H9 (cell line): ENCODE measurements at regions not wholly inside any gene's neighbourhood (a gene's known extent, or its start where the extent isn't known, plus 50 kb on each side); places are given as distances from the start of the nearest gene placed in this dataset.

Experiments
- DNase-seq: peaks from one replicate; pipeline ENCODE4 v3.0.0-alpha.2; 2017
- H2AFZ ChIP-seq: one replicate; pipeline ENCODE4 v1.6.1; 2013; ENCODE audit warnings: mild to moderate bottlenecking, low read length, control low read depth, moderate library complexity
- H2AK5ac ChIP-seq: 2 replicates; pipeline ENCODE4 v1.6.1; 2013; ENCODE audit warnings: low read length, control low read depth, mixed read lengths; ENCODE audit not compliant: insufficient read length
- H2BK120ac ChIP-seq: one replicate; pipeline ENCODE4 v1.6.1; 2013; ENCODE audit warnings: low read depth, mild to moderate bottlenecking, low read length, control low read depth, inconsistent platforms; ENCODE audit not compliant: poor library complexity, severe bottlenecking
- H2BK12ac ChIP-seq: 2 replicates; pipeline ENCODE4 v1.6.1; 2013; ENCODE audit warnings: low read length, control low read depth, mixed read lengths, low read depth; ENCODE audit not compliant: insufficient read length
- H2BK15ac ChIP-seq: 2 replicates; pipeline ENCODE4 v1.6.1; 2013; ENCODE audit warnings: low read depth, low read length, control low read depth
- H2BK20ac ChIP-seq: one replicate; pipeline ENCODE4 v1.6.1; 2013; ENCODE audit warnings: low read depth, mild to moderate bottlenecking, low read length, control low read depth, inconsistent platforms; ENCODE audit not compliant: poor library complexity, severe bottlenecking
- H2BK5ac ChIP-seq: 2 replicates; pipeline ENCODE4 v1.6.1; 2013; ENCODE audit warnings: low read length, control low read depth, mixed read lengths; ENCODE audit not compliant: insufficient read length
- H3K14ac ChIP-seq: 2 replicates; pipeline ENCODE4 v1.6.1; 2013; ENCODE audit warnings: low read length, control low read depth; ENCODE audit not compliant: insufficient read depth
- H3K18ac ChIP-seq: 2 replicates; pipeline ENCODE4 v1.6.1; 2013; ENCODE audit warnings: low read depth, mild to moderate bottlenecking, mixed read lengths, low read length, control low read depth; ENCODE audit not compliant: insufficient read length
- H3K23ac ChIP-seq: 2 replicates; pipeline ENCODE4 v1.6.1; 2013; ENCODE audit warnings: low read length, control low read depth, mixed read lengths, low read depth; ENCODE audit not compliant: insufficient read length
- H3K23me2 ChIP-seq: 2 replicates; pipeline ENCODE4 v1.6.1; 2013; ENCODE audit warnings: low read depth, mild to moderate bottlenecking, mixed read lengths, low read length, control low read depth; ENCODE audit not compliant: insufficient read length, poor library complexity, severe bottlenecking
- H3K27ac ChIP-seq: 2 replicates; pipeline ENCODE4 v1.5.1; 2013; ENCODE audit warnings: low read length, control low read depth, mixed read lengths, low read depth; ENCODE audit not compliant: insufficient read length
- H3K27me3 ChIP-seq: 2 replicates; pipeline ENCODE4 v1.6.1; 2013; ENCODE audit warnings: low read length, control low read depth, inconsistent platforms; ENCODE audit not compliant: insufficient read depth
- H3K4ac ChIP-seq: 2 replicates; pipeline ENCODE4 v1.6.1; 2013; ENCODE audit warnings: low read depth, mild to moderate bottlenecking, control low read depth, inconsistent platforms, low read length, moderate library complexity
- H3K4me1 ChIP-seq: 2 replicates; pipeline ENCODE4 v1.6.1; 2013; ENCODE audit warnings: low read length, control low read depth, inconsistent platforms; ENCODE audit not compliant: insufficient read depth
- H3K4me2 ChIP-seq: 2 replicates; pipeline ENCODE4 v1.6.1; 2013; ENCODE audit warnings: low read length, control low read depth, mixed read lengths; ENCODE audit not compliant: insufficient read length, insufficient read depth
- H3K56ac ChIP-seq: 2 replicates; pipeline ENCODE4 v1.6.1; 2013; ENCODE audit warnings: low read depth, mild to moderate bottlenecking, mixed read lengths, low read length, control low read depth; ENCODE audit not compliant: insufficient read length
- H3K79me1 ChIP-seq: 2 replicates; pipeline ENCODE4 v1.6.1; 2013; ENCODE audit warnings: low read depth, mild to moderate bottlenecking, moderate library complexity, low read length, control low read depth, inconsistent platforms; ENCODE audit not compliant: insufficient read depth, poor library complexity, severe bottlenecking
- H3K79me2 ChIP-seq: 2 replicates; pipeline ENCODE4 v1.6.1; 2013; ENCODE audit warnings: low read length, control low read depth, inconsistent platforms; ENCODE audit not compliant: insufficient read depth
- H3K9ac ChIP-seq: 2 replicates; pipeline ENCODE4 v1.6.1; 2013; ENCODE audit warnings: low read length, control low read depth, mixed read lengths; ENCODE audit not compliant: insufficient read length; ENCODE audit errors: extremely low read depth
- H3K9me3 ChIP-seq: one replicate; pipeline ENCODE4 v1.6.1; 2013; ENCODE audit warnings: low read depth, low read length, inconsistent platforms; ENCODE audit not compliant: control insufficient read depth
- H3T11ph ChIP-seq: one replicate; pipeline ENCODE4 v1.6.1; 2013; ENCODE audit warnings: mild to moderate bottlenecking, low read length, control low read depth, inconsistent platforms
- H4K20me1 ChIP-seq: one replicate; pipeline ENCODE4 v1.6.1; 2013; ENCODE audit not compliant: control insufficient read depth, insufficient read length, insufficient read depth
- H4K5ac ChIP-seq: 2 replicates; pipeline ENCODE4 v1.6.1; 2013; ENCODE audit warnings: low read depth, mild to moderate bottlenecking, mixed read lengths, low read length, control low read depth; ENCODE audit not compliant: insufficient read length
- H4K8ac ChIP-seq: replicated peaks from 2 replicates; pipeline ENCODE4 v1.6.1; 2013; ENCODE audit warnings: low read length, control low read depth, mixed read lengths, low read depth; ENCODE audit not compliant: insufficient read length
- H4K91ac ChIP-seq: 2 replicates; pipeline ENCODE4 v1.6.1; 2013; ENCODE audit warnings: low read depth, mild to moderate bottlenecking, moderate library complexity, mixed read lengths, low read length, control low read depth; ENCODE audit not compliant: insufficient read length
- H3K27ac Mint-ChIP-seq, 3 experiments: 2 replicates in 2 of 3; 3 replicates in 1 of 3; pipeline ENCODE4 v1.8.0; 2020 to 2021; ENCODE audit warnings: mixed read lengths in 3 of 3, mild to moderate bottlenecking in 1 of 3, moderate library complexity in 1 of 3
- H3K27me3 Mint-ChIP-seq: 2 replicates; pipeline ENCODE4 v1.8.0; 2021; ENCODE audit warnings: low read depth, mild to moderate bottlenecking, moderate library complexity, mixed read lengths
- H3K36me3 Mint-ChIP-seq, 3 experiments: 2 replicates in 2 of 3; 3 replicates in 1 of 3; pipeline ENCODE4 v1.8.0; 2020 to 2021; ENCODE audit warnings: low read depth in 3 of 3, mixed read lengths in 3 of 3; ENCODE audit not compliant: insufficient read depth in 1 of 3
- H3K4me1 Mint-ChIP-seq, 2 experiments: 2 replicates each; pipeline ENCODE4 v1.8.0; 2020; ENCODE audit warnings: mixed read lengths in 2 of 2
- H3K4me3 Mint-ChIP-seq, 2 experiments: 2 replicates in 1 of 2; 3 replicates in 1 of 2; pipeline ENCODE4 v1.8.0; 2020 to 2021; ENCODE audit warnings: mild to moderate bottlenecking in 2 of 2, mixed read lengths in 2 of 2, moderate library complexity in 1 of 2
- H3K9me3 Mint-ChIP-seq, 2 experiments: 2 replicates in 1 of 2; 3 replicates in 1 of 2; pipeline ENCODE4 v1.8.0; 2020; ENCODE audit warnings: mild to moderate bottlenecking in 2 of 2, mixed read lengths in 2 of 2, moderate library complexity in 1 of 2
- CTCF ChIP-seq: fragments of 200-600 bp; sonication (generic); conservative IDR thresholded peaks from 3 replicates; pipeline ENCODE4 v1.8.0; 2021; ENCODE audit warnings: antibody characterized with exemption, mild to moderate bottlenecking
- WGBS: extraction: QIAGEN DNeasy Blood & Tissue Kit; methylation state at CpG from one replicate; pipeline ENCODE4 v1.1.7; 2013; ENCODE audit warnings: missing lambda C conversion rate, low lambda C conversion rate, mixed read lengths; ENCODE audit not compliant: insufficient read length; ENCODE audit errors: extremely low coverage; 5-methylcytosine and 5-hydroxymethylcytosine counted together

- Histone ChIP-seq H3K14ac (no peak overlapping the region), H3K23me2 (no peaks in the 10 kb centered on the region), H3K9me3 (no peaks in the 10 kb centered on the region), H3K4me2 (no peak overlapping the region), H2BK20ac (no peak overlapping the region), H3K56ac (no peak overlapping the region), H2BK5ac (no peak overlapping the region), H3K79me1 (no peaks in the 10 kb centered on the region), H3K23ac (no peak overlapping the region), H4K91ac (no peak overlapping the region), H3T11ph (no peak overlapping the region), H4K20me1 (no peaks in the 10 kb centered on the region), H3K4me1 (peaks cover 9% of the 10 kb centered on the region), H4K8ac (no peak overlapping the region), H2AK5ac (no peak overlapping the region), H3K79me2 (no peaks in the 10 kb centered on the region), H3K4ac (no peak overlapping the region), H2BK15ac (no peak overlapping the region), H2AFZ (no peak overlapping the region), H3K27me3 (no peaks in the 10 kb centered on the region), H3K9ac (no peak overlapping the region), H4K5ac (no peak overlapping the region), H2BK12ac (no peak overlapping the region), H3K27ac (no peak overlapping the region), H3K18ac (no peak overlapping the region), H2BK120ac (no peak overlapping the region)
- H3K27ac Mint-ChIP-seq = peak overlapping the region in 2 of 3 experiments; percentile 9 to 18; a peak in 1 of 7 replicates
- H3K9me3 Mint-ChIP-seq = no peaks in the 10 kb centered on the region; a peak in 1 of 5 replicates
- no CpG with 5 or more reads among the region's 3 CpGs for WGBS
- TF ChIP-seq CTCF = no peak
- no peak for DNase-seq
- H3K27me3 Mint-ChIP-seq = no peaks in the 10 kb centered on the region
- H3K36me3 Mint-ChIP-seq = no peaks in the 10 kb centered on the region
- peaks cover 43 to 46% of the 10 kb centered on the region in 2 experiments for H3K4me1 Mint-ChIP-seq
- no peak overlapping the region for H3K4me3 Mint-ChIP-seq
Measured at GRCh38 chr1:199691540-199691939, 336.0 kb upstream of the NR5A2 start.
